Fibroblast of lung (primary cell): ENCODE measurements at regions not wholly inside any gene's neighbourhood (a gene's known extent, or its start where the extent isn't known, plus 50 kb on each side); places are given as distances from the start of the nearest gene placed in this dataset.

Experiments
- DNase-seq, 2 donors: peaks; one replicate each; pipeline versions ENCODE4 v3.0.0 to v3.0.0-alpha.2; 2010; ENCODE audit warnings: low read depth in 2 of 2
- H2AFZ ChIP-seq: 2 replicates; pipeline ENCODE4 v1.5.1; 2012; ENCODE audit warnings: low read length, control low read depth, inconsistent platforms
- H3K27ac ChIP-seq: 2 replicates; pipeline ENCODE4 v1.5.1; 2011; ENCODE audit warnings: low read length, control low read depth; ENCODE audit not compliant: insufficient read depth
- H3K27me3 ChIP-seq: 2 replicates; pipeline ENCODE4 v1.5.1; 2011; ENCODE audit warnings: mild to moderate bottlenecking, low read length; ENCODE audit not compliant: control insufficient read depth, insufficient read depth
- H3K36me3 ChIP-seq: 2 replicates; pipeline ENCODE4 v1.5.1; 2011; ENCODE audit warnings: low read length; ENCODE audit not compliant: control insufficient read depth, insufficient read depth
- H3K4me1 ChIP-seq: 2 replicates; pipeline ENCODE4 v1.5.1; 2011; ENCODE audit warnings: low read length; ENCODE audit not compliant: control insufficient read depth, insufficient read depth; ENCODE audit errors: extremely low read depth
- H3K4me2 ChIP-seq: 2 replicates; pipeline ENCODE4 v1.5.1; 2011; ENCODE audit warnings: low read length, control low read depth; ENCODE audit not compliant: insufficient read depth; ENCODE audit errors: extremely low read depth
- H3K4me3 ChIP-seq, 4 experiments: fragments of 200-600 bp in 1 of 4; sonication (generic) in 1 of 4; replicated peaks in 1 of 4; 2 replicates each; pipeline ENCODE4 v1.5.1; 2011 to 2016; ENCODE audit warnings: low read length in 4 of 4, low read depth in 3 of 4, mild to moderate bottlenecking in 3 of 4, control low read depth in 2 of 4, inconsistent platforms in 1 of 4, mixed read lengths in 1 of 4; ENCODE audit not compliant: insufficient read depth in 1 of 4; ENCODE audit errors: control extremely low read depth in 1 of 4
- H3K79me2 ChIP-seq: 2 replicates; pipeline ENCODE4 v1.5.1; 2012; ENCODE audit warnings: mild to moderate bottlenecking, low read length, inconsistent platforms; ENCODE audit not compliant: control insufficient read depth, insufficient read depth
- H3K9ac ChIP-seq: 2 replicates; pipeline ENCODE4 v1.5.1; 2011; ENCODE audit warnings: mild to moderate bottlenecking, low read length, control low read depth; ENCODE audit not compliant: insufficient read depth
- H3K9me3 ChIP-seq: 2 replicates; pipeline ENCODE4 v1.5.1; 2012; ENCODE audit warnings: low read depth, low read length; ENCODE audit not compliant: control insufficient read depth, insufficient read depth
- H4K20me1 ChIP-seq: 2 replicates; pipeline ENCODE4 v1.5.1; 2011; ENCODE audit warnings: low read length; ENCODE audit not compliant: control insufficient read depth, insufficient read depth; ENCODE audit errors: extremely low read depth
- CTCF ChIP-seq, 2 donors: IDR thresholded peaks in 1 of 2; conservative IDR thresholded peaks in 1 of 2; 1 replicate in 1 of 2; 2 replicates in 1 of 2; pipeline ENCODE4 v1.5.1; 2011 to 2012; ENCODE audit warnings: low read length in 2 of 2, control low read depth in 1 of 2, inconsistent platforms in 1 of 2, low read depth in 1 of 2, mild to moderate bottlenecking in 1 of 2
- EZH2 ChIP-seq: IDR thresholded peaks from 2 replicates; pipeline ENCODE4 v1.5.1; 2012; ENCODE audit warnings: low read length, control low read depth, mild to moderate bottlenecking; ENCODE audit errors: missing control alignments

- Histone ChIP-seq H3K4me1 (no peaks in the 10 kb centered on the region), H3K4me2 (no peak overlapping the region), H3K27ac (no peak overlapping the region), H3K27me3 (no peaks in the 10 kb centered on the region), H3K9me3 (no peaks in the 10 kb centered on the region), H3K36me3 (no peaks in the 10 kb centered on the region), H3K4me3 (no peak overlapping the region), H2AFZ (no peak overlapping the region), H3K79me2 (no peaks in the 10 kb centered on the region), H3K9ac (no peak overlapping the region), H4K20me1 (no peaks in the 10 kb centered on the region)
- no peak for DNase-seq
- TF ChIP-seq EZH2 (no peak), CTCF (conservative IDR thresholded peaks at IDR 0.05 in 1 of 2, IDR thresholded peaks at IDR 0.05 in 1 of 2; ENCODE audit: low read depth in 1 of 2, low read length in 2 of 2) (no peak)
Measured at GRCh38 chr1:238318294-238319110, 427.8 kb upstream of the ZP4 start.

GRCh38 chr1:238312969-238313368 is 422.2 kb upstream of the ZP4 start:
- no peaks in the 10 kb centered on the region for H4K20me1 ChIP-seq
- H3K9me3 ChIP-seq, result no peaks in the 10 kb centered on the region
- H2AFZ ChIP-seq, result no peak overlapping the region
- H3K4me3 ChIP-seq, result no peak overlapping the region
- H3K27ac ChIP-seq, result no peak overlapping the region
- H3K4me2 ChIP-seq, result no peak overlapping the region
- TF ChIP-seq EZH2 (no peak), CTCF (conservative IDR thresholded peaks at IDR 0.05 in 1 of 2, IDR thresholded peaks at IDR 0.05 in 1 of 2; ENCODE audit: low read depth in 1 of 2, low read length in 2 of 2) (no peak)
- no peak overlapping the region for H3K9ac ChIP-seq
- no peaks in the 10 kb centered on the region for H3K4me1 ChIP-seq
- H3K36me3 ChIP-seq, result no peaks in the 10 kb centered on the region
- no peaks in the 10 kb centered on the region for H3K79me2 ChIP-seq
- DNase-seq, result no peak
- no peaks in the 10 kb centered on the region for H3K27me3 ChIP-seq

GRCh38 chr1:238306411-238306810 is 415.7 kb upstream of the ZP4 start:
- H3K79me2 ChIP-seq, result no peaks in the 10 kb centered on the region
- H3K4me1 ChIP-seq, result no peaks in the 10 kb centered on the region
- H3K27ac ChIP-seq, result no peak overlapping the region
- no peaks in the 10 kb centered on the region for H4K20me1 ChIP-seq
- no peak overlapping the region for H3K9ac ChIP-seq
- no peaks in the 10 kb centered on the region for H3K27me3 ChIP-seq
- DNase-seq, result no peak
- no peak overlapping the region for H3K4me2 ChIP-seq
- TF ChIP-seq EZH2, result no peak
- TF ChIP-seq CTCF (conservative IDR thresholded peaks at IDR 0.05 in 1 of 2, IDR thresholded peaks at IDR 0.05 in 1 of 2; ENCODE audit: low read depth in 1 of 2, low read length in 2 of 2), result no peak
- H2AFZ ChIP-seq, result no peak overlapping the region
- no peak overlapping the region for H3K4me3 ChIP-seq
- H3K36me3 ChIP-seq, result no peaks in the 10 kb centered on the region
- no peaks in the 10 kb centered on the region for H3K9me3 ChIP-seq
